HG02852 (cell line): ENCODE measurements at regions not wholly inside any gene's neighbourhood (a gene's known extent, or its start where the extent isn't known, plus 50 kb on each side); places are given as distances from the start of the nearest gene placed in this dataset.

Source experiments
- ATAC-seq: cut with Tn5 transposase; IDR thresholded peaks from one replicate; pipeline ENCODE4 v1.9.1; 2021; ENCODE audit warnings: mild to moderate bottlenecking, moderate library complexity; ENCODE audit not compliant: unreplicated experiment

DNA sequence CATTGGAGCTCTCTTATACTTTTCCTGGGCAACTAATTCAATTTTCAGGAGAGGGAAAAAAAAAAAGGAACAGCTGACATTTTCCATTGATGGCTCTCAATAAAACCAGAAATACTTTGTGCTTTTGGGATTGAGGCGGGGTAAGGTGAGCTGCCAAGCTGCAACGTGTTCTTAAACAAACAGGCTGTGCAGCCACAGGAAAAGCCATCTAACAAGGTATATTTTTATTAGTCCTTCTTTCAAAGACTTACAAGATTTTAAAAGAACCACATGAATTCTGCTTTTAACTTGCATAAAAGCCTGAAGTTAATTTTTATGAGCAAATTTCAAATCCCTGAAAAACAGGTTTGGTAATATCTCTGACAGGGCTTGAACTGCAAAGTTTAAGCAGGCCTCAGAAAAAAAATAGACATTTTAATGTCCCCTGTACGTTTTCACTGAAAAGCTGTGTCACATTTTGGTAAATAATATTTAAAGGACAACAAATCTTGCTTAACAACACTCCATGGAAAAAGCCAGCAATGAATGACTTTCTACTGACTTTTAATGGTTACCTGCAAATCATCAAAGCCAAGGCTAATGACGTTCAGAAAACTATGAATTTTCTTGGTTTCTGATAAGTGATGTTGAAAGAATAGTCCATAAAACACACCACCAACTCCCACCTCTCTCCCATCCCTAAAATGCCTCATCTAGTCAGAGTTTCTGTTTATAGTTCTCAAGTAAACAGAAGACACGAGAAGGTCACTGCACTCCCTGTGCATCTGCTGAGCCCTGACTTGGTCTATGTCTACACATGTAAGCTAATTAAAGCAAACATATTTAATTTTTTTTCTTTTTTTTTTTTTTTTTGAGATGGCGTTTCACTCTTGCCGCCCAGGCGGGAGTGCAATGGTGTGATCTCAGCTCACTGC is 433.6 kb downstream of the PIK3R1 start:
- no peak for ATAC-seq

DNA sequence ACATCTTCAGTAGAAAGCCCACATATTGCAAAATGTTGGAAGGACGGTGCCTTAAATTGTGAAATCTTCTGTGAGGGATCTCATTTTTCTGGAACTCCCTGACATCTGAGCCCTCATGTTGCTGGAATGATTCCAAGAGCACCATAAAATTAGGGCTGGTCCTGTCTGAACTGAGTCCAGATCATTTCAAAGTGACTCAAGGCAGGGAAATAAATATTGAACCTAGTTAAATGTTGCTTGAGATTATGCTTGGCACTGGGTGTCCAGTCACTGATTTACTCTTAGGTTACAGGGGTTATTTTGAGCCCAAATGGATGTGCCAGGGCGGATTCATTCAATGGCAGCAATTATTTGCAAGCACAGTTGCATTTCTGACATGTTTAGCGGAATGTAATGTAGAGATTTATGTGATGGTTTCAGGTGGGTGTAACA is 437.0 kb downstream of the PIK3R1 start:
- no peak for ATAC-seq

DNA sequence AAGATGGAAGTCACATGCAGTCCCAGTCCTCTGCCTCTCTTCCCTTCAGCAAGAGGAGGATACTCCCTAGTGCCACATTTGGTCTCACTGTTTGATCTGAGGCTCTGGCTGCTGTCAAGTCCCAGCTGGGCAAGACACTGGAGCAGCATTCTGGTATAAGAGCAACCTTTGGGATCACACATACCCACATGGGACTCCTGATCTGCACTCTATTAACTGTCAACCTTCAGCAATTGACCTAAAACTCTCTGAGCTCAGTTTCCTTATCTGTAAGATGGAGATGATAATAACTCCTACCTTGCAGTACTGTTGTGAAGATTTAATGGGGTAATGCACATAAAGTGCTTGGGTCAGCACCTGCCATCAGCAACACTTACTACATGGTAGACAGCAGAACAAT is 437.9 kb downstream of the PIK3R1 start:
- ATAC-seq: no peak

GRCh38 chr5:68657055-68657961 is 436.5 kb upstream of the SLC30A5 start:
- ATAC-seq: no peak

DNA sequence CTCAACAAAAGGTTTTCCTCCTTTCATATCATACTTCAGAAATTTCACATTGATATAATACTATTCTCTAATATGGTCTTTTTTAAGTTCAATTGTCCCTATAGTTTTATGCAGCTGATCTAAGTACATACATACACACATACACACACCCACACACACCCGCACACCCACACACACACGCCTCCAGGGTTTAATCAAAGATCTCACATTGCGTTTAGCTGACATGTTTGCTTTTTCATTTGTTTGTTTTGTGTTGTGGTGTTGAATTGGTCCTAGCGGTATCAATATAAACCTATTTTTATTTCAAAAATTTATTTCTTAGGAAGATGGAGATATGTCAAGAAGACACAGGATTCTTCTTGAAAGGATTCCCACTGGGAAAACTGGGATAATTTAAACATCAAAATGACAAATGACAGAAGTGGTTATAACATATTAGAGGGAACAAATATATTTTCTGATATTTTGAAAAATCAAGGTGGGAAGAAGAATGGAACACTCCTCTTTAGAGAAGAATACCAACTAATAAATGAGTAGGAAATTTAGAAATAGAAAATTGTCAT is 434.9 kb upstream of the SLC30A5 start:
- no peak for ATAC-seq

- no peak for ATAC-seq
These were observed 433.9 kb upstream of the SLC30A5 start for GRCh38 chr5:68659881-68660280.

DNA sequence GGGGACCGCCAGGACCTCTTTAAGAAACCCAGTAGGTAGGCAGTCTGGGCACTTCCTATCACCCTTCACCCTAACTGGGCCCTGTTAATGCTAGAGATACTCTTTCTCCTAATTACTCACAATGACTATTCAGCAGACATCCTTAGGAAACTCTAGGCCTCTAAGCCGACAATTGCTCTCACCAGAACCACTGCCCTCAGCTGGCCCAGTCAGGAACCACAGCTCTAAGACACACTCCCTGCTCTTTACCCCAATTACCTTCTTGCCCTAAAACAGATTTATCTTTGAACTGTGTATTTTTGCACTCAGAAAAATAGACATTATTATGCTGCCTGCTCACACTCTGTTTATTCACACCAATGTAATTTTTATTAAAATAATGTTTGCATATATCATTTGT is 432.6 kb upstream of the SLC30A5 start:
- peak; percentile 64 for ATAC-seq

- no peak for ATAC-seq
These were observed 431.0 kb upstream of the SLC30A5 start for GRCh38 chr5:68662804-68663307.

GRCh38 chr5:68669864-68670575 is 423.8 kb upstream of the SLC30A5 start:
- no peak for ATAC-seq

DNA sequence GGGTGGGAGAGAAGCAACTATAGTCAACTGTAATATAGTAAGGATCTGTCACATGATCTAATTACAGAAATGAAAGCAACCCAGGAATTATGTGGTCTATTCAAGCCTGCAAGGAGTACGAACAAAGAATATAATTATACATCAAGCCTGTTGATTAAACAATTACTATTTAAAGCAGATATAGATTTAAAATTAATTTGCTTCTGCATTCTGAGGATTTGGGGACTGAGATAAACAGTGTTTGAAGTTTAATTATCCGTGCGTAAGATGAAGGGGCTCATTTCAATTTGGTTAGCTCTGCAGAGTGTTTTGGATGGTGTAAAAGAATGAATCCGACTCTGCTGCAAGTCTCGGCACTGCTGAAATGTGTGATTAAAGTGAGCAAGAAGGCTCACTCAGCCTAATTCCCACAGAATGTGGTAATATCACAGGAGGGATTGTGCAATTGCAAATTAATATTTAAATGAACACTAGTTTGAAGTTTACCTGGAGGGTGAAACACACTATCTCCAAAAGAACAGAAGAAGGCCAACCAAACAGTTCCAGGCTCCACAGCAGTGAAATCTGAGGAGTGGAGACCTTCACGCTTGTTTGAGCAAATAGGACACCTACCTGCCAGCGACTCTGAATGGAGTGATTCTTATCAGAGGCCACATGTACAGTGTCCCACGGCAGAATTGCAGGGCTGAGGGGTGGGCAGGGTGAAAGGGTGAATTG is 420.6 kb upstream of the SLC30A5 start:
- no peak for ATAC-seq

GRCh38 chr5:68673823-68674180 is 420.0 kb upstream of the SLC30A5 start:
- no peak for ATAC-seq

DNA sequence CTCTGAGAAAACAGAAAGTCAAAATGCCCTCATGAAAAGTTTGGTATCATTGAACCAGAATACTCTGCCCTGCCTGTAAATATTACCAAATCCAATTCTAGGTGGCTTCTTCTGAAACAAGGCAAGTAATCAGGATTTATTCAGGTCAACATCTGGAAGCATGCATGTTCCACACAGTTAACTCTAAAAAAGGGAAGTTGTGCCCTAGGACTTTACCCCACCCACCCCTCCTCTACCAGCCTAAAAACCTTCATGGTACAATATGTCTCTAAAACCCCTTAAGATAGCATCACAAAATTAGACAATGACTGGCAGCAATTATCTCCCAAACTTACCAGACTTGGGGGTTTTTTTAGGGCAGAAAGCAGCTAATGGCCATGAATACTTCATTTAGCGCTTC is 414.8 kb upstream of the SLC30A5 start:
- no peak for ATAC-seq

GRCh38 chr5:68680366-68680765 is 413.4 kb upstream of the SLC30A5 start:
- no peak for ATAC-seq

- no peak for ATAC-seq
These were observed 411.9 kb upstream of the SLC30A5 start for GRCh38 chr5:68681929-68682328.

GRCh38 chr5:68682400-68683160 is 411.2 kb upstream of the SLC30A5 start:
- no peak for ATAC-seq

DNA sequence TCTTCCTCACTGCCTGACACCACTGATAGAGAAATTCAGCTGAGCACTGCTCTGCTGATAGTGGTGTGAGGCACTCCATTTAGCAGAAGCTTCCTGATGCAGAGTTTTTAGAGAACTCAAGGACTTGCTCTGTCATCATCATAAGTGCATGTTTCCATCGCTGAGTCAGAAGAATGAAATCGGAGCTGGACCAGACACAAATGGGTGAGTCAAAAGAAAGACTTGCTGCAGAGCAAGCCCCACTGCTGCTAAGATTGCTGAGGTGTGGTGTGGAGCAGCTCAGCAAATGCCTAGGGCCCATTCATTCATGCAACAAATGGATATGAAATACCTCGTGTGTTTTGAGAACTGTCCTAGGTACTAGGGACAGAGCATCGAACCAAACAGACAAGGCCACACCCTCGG is 410.2 kb upstream of the SLC30A5 start:
- ATAC-seq: no peak

- ATAC-seq: no peak
These were observed 408.0 kb upstream of the SLC30A5 start for GRCh38 chr5:68685863-68686262.

GRCh38 chr5:68688547-68688946 is 405.3 kb upstream of the SLC30A5 start:
- no peak for ATAC-seq

DNA sequence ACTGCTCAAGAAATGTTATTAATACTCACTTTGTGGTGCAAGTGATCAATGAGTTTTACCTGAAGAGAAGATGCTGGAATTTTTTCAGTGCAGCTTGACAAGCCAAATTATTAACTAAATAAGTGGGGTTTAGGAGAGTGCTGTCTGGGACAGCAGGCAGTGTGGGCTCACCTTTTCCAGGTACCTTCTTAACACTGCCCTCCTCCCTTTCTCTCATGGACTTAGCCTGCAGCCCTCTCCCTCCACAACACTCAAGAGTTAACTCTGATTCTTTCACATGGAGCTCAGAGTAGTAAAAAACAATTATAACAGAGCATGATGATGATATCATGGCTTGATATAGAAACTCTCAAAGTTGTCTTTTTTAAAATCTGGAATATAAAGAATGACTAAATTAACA is 404.8 kb upstream of the SLC30A5 start:
- no peak for ATAC-seq
